Umbilical cord (tissue), 1 donor: ENCODE measurements at regions not wholly inside any gene's neighbourhood (a gene's known extent, or its start where the extent isn't known, plus 50 kb on each side); places are given as distances from the start of the nearest gene placed in this dataset.
A peak's percentile ranks its signal among the peaks of the same experiment; 100 is the strongest.

Experiments
- DNase-seq: peaks from one replicate; pipeline ENCODE4 v3.0.0-alpha.2; 2015; ENCODE audit warnings: low spot score

GRCh38 chr2:60168247-60168646 is 385.2 kb downstream of the BCL11A start:
- DNase-seq: no peak

- no peak for DNase-seq
Measured at GRCh38 chr2:60167089-60167488, 386.4 kb downstream of the BCL11A start.

GRCh38 chr2:60163691-60164090 is 389.8 kb downstream of the BCL11A start:
- DNase-seq: no peak

- no peak for DNase-seq
Measured at GRCh38 chr2:60159519-60159918, 393.9 kb downstream of the BCL11A start.

GRCh38 chr2:60158262-60158661 is 395.2 kb downstream of the BCL11A start:
- DNase-seq: no peak

DNA sequence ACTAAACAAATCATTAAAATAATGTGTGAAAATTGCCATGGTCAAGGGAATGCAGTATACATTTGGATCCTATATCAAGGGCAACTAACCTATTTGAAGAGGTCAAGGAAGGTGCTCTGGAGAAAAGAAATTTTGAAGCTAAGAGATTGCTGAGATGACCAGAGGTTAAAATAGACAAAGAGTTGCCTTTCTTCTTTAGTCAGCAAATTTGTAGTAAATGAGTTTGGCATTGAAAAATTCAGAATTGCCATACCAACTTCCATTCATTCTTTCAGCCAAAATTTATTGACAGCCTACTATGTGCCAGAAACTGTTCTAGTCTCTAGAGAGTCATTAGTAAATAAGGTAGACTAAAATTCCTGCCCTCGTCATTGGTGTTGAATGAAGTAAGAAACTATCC is 396.2 kb downstream of the BCL11A start:
- DNase-seq: no peak

GRCh38 chr2:60154142-60154541 is 399.3 kb downstream of the BCL11A start:
- no peak for DNase-seq

DNA sequence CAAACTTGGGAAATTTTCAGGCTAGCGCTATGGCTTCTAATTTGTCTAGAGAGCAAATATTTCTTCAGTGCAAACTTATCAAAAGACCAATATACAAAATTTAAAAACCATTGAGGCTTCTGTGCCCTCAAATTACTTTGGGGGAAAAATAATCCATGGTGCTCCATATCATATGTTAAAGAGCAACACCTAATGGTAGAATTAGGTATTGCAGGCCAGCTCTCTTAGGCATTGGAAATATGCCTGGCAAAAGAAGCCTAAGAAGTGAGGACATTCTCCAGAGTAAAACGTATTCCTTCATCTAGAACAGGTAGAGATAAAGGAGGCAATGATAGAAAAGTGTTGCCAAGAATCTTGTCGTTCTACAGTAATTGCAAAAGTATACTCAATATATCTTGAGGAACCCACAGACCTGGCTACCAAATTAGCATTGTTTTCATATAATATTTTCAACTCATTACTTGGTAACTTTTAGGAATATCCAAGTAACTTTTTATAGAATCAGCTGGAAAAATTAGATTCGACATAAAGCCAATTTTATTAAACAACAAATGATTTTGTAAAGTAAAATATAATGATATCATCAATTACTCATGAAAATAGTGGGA is 401.1 kb downstream of the BCL11A start:
- DNase-seq: no peak

DNA sequence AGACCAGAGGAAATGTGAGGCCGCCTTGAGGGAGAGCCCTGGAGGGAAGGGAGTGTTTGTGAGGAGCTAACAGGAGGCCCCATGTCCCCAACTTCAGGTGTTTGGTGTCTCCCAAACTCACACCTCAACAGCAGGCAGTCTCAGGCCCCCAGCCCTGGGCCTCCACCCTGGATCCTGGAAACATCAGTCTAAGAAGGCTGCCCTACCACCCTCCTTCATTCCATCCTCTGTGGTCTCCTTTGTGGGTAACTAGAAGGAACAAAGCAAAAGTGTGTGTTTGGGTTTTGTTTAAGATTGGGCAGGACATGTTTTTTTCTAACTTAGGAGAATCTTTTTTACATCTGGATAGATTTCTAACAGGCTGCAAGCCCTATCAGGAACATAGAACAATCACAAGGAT is 404.3 kb downstream of the BCL11A start:
- no peak for DNase-seq

GRCh38 chr2:60148716-60149115 is 404.7 kb downstream of the BCL11A start:
- no peak for DNase-seq

GRCh38 chr2:60140185-60140584 is 413.3 kb downstream of the BCL11A start:
- DNase-seq: peak; percentile 91

GRCh38 chr2:60136913-60137312 is 416.5 kb downstream of the BCL11A start:
- DNase-seq: no peak

DNA sequence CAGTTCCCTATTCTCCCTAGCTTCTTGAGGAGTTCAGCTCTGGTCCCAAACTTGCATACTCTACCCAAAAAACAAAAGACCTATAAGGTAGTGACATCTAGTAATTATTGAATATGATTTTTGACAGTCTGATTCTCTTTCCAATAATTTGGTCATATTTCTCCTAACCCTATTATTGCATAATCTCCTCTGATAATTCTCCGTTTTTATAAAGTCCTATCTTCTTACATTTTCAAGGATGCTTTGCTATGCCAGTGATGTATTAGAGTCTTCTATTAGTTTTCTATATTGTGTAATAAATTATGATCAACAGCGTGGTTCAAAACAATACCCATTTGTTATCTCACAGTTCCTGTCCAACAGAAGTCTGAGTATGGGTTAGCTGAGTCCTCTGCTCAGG is 426.3 kb downstream of the BCL11A start:
- DNase-seq: no peak

DNA sequence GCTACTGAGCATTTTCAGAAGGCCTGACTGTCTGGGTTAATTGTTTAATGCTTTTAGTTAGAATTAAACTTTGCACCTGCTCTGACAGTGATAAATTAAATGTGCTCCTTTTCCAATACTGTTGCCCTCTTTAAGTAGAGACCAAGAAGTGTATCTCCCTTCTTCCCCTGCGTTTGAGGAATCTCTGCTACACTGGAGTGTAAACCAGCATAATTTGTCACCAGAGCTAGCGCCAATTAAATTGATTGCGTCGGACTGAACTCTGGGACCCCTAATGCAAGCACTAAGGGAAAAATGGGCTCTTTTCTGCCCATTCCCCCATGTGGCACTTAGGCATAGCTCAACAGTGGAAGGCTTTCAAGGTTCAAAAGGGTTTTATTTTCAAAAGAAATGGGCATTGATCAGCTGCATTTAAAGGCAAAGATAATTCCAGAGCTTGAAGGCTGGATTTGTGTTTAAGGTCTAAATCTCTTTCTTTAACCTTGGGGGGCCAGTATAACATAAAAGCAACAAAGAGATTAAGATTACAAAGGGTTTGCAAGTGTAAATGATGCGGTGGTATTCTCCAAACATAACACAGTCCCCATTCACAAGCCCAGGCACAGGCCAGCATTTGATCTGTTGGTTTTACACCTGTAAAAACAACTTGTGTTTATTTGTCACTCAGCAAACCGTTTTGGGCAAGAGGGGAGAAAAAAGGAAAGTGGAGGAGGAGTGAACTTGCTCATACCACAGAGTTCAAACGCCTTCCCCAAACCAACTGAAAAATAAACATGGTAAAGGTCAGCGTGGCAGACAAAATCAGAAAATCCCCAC is 427.6 kb downstream of the BCL11A start:
- DNase-seq: no peak

- DNase-seq: no peak
Measured at GRCh38 chr2:60119778-60120177, 433.7 kb downstream of the BCL11A start.

DNA sequence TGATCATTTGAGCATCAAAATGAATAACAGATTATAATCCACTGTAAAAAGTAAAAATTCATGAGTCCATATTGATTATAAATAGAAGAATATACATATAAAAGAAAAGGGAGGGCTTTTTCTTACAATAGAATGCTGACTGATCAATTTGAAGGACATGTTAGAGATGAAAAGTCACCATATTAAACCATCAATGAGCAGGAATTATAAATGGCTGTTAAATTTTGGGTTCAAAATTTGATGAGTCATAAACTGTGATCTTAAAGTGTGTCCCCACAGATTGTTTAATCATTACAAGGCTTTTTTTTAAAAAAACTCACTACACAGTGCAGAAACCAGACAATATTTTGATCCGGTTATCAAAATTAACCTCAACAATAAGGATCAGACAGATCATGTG is 434.5 kb downstream of the BCL11A start:
- DNase-seq: no peak

DNA sequence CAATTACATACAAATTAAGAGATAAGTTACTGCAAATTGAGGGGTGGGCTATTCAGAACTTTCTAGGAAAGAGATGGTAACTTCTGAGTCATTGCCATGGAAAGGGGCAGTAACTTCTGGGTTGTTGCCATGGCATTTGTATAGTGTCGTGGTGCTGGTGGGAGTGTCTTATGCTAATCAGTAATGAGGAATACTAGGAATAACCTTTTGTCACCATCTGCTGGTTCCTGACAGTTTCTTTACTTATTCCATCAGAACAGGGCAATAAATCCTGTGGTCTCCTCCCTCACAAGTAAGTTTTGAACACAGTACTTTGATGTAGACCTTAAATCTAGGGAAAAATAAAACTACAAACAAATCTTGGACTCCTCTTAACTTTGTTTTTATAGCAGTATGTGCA is 435.4 kb downstream of the BCL11A start:
- DNase-seq: no peak

- DNase-seq: no peak
Measured at GRCh38 chr2:60116161-60116875, 437.1 kb downstream of the BCL11A start.

DNA sequence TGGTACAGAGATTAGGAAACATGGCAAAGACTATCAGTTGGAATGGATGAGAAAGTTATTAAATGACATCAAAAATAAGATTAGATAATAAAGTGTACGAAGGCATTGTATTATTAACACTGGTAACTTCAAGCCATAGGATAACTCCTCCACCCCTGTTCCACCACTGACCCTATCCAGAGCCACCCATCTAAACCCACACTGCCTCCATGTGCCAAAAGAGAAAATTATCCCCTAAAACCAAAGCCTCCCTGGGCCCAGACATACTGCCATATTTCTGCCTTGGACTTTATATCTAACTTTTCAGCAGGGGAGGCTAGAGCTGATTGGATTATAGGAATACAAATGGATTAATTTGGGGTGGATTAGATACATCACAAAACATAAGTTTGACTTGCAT is 443.7 kb downstream of the BCL11A start:
- DNase-seq: no peak

DNA sequence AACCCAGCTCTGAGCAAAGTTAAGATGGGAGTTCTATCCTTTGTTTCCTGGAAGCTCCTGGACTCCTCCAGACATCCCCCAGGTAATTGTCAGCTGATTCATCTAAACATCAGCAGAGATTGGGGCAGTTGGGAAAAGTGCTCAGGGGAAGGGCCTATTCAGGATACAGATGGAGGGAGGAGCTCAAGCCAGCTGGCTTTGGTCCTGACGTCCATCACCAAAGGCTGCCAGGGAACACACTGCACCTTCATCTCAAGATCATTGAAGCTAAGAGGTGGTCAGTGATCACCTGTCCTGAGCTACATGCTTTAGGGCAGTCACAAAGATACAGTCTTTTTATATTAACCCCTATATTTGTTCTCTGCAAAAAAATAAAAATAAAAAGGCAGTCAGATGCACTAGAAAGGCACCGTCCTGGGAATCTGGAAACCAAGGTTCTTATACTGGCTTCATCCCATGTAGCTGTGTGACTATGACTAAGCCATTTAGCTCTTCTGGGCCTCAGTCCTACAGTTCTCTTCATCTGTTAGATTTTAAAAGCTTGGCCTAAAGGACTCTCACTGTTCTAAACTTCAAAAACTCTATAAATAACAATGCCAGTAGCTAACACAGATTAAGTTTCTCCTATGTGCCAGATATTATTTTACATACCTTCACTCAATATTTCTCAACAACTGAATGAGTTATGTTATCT is 446.5 kb downstream of the BCL11A start:
- DNase-seq: no peak

DNA sequence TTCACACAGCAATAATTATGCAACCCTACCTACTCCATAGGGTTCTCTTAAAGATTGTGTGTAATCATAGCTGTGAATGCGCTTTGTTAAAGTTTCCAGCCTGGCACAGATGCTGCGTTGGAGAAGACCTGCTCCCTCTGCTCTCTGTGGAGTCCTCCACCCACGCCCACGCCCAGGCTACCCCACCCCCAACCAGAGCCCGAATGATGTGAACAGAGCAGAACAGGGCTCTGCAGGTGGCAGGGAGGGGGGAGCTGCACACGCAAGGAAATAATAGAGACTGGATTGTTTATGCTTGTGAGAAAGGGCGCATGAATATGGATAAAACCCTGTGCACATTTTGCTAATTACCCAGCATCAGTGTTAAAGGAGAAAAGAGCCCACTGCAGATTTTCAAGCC is 447.5 kb downstream of the BCL11A start:
- DNase-seq: no peak
